GM12878 (cell line): ENCODE measurements at regions not wholly inside any gene's neighbourhood (a gene's known extent, or its start where the extent isn't known, plus 50 kb on each side); places are given as distances from the start of the nearest gene placed in this dataset.

Source experiments
- ATAC-seq: fragments of 200-7000 bp; cut with Tn5 transposase; 3 replicates; pipeline ENCODE4 v1.9.1; 2020; ENCODE audit warnings: mild to moderate bottlenecking, moderate library complexity
- BruUV-seq: library from RNA; stranded (reverse); fragments of 400-500 nt; replicated peaks from 2 replicates; lab custom pipeline; 2021; lab: Mats Ljungman, UMichigan
- CTCF ChIA-PET: fragments of 300-600 bp; sonication (Branson Sonifier 250); formaldehyde crosslinking; extraction: SDS; loops from one replicate; lab custom pipeline; 2021; ENCODE audit warnings: inconsistent platforms; lab: Yijun Ruan, JAX
- POLR2A ChIA-PET: fragments of 350-600 bp; formaldehyde crosslinking; extraction: SDS; loops from one replicate; lab custom pipeline; 2021; ENCODE audit warnings: inconsistent platforms; lab: Charles Lee
- RAD21 ChIA-PET: fragments of 300-600 bp; sonication (Branson Sonifier 250); formaldehyde crosslinking; loops from one replicate; lab custom pipeline; 2023; ENCODE audit warnings: antibody characterized with exemption; ENCODE audit not compliant: unreplicated experiment; lab: Charles Lee
- SMC1A ChIA-PET: fragments of 300-600 bp; sonication (Branson Sonifier 250); formaldehyde crosslinking; loops from one replicate; lab custom pipeline; 2023; ENCODE audit not compliant: unreplicated experiment, uncharacterized antibody; lab: Charles Lee
- DNase-seq: peaks from one replicate; pipeline ENCODE4 v3.0.0-alpha.2; 2011; ENCODE audit warnings: low read depth, low spot score
- FAIRE-seq: peaks from 3 replicates; lab custom pipeline; 2011; peaks lifted over from hg19 to GRCh38; lab: Jason Lieb, UNC
- H2AFZ ChIP-seq: 2 replicates; pipeline ENCODE4 v1.6.0; 2011; ENCODE audit warnings: low read depth, low read length, control low read depth; ENCODE audit not compliant: control insufficient read depth
- H3K27ac ChIP-seq: 2 replicates; pipeline ENCODE4 v1.5.1; 2011; ENCODE audit warnings: control low read depth; ENCODE audit not compliant: control insufficient read depth, insufficient read depth
- H3K27me3 ChIP-seq, 2 experiments: replicated peaks in 1 of 2; 2 replicates each; pipeline versions ENCODE4 v1.6.0 to v1.6.1; 2011; ENCODE audit warnings: low read length in 1 of 2; ENCODE audit not compliant: control insufficient read depth in 2 of 2, insufficient read depth in 2 of 2
- H3K36me3 ChIP-seq, 2 experiments: 2 replicates each; pipeline ENCODE4 v1.5.1; 2011; ENCODE audit warnings: low read length in 1 of 2; ENCODE audit not compliant: control insufficient read depth in 2 of 2, insufficient read depth in 2 of 2
- H3K4me1 ChIP-seq: 2 replicates; pipeline ENCODE4 v1.6.1; 2011; ENCODE audit warnings: mild to moderate bottlenecking, low read length, moderate library complexity, mixed read lengths; ENCODE audit not compliant: control insufficient read depth, insufficient read depth
- H3K4me2 ChIP-seq: 2 replicates; pipeline ENCODE4 v1.6.0; 2011; ENCODE audit warnings: control low read depth; ENCODE audit not compliant: control insufficient read depth, insufficient read depth
- H3K4me3 ChIP-seq: fragments of 200-600 bp; sonication (generic); 2 replicates; pipeline ENCODE4 v1.5.1; 2016
- H3K79me2 ChIP-seq: 2 replicates; pipeline ENCODE4 v1.6.0; 2011; ENCODE audit warnings: low read length; ENCODE audit not compliant: control insufficient read depth, insufficient read depth
- H3K9ac ChIP-seq: 2 replicates; pipeline ENCODE4 v1.8.0; 2011; ENCODE audit warnings: low read length, control low read depth, mixed read lengths; ENCODE audit not compliant: control insufficient read depth, insufficient read depth
- H3K9me3 ChIP-seq: replicated peaks from 3 replicates; pipeline ENCODE4 v1.5.1; 2011; ENCODE audit warnings: mild to moderate bottlenecking, low read length; ENCODE audit not compliant: control insufficient read depth, insufficient read depth
- H4K20me1 ChIP-seq: 2 replicates; pipeline ENCODE4 v1.6.0; 2011; ENCODE audit not compliant: control insufficient read depth, insufficient read depth
- EED ChIP-seq: sonication (generic); IDR thresholded peaks from 2 replicates; pipeline ENCODE4 v1.6.1; 2016; ENCODE audit warnings: antibody characterized with exemption, low read depth
- HDAC6 ChIP-seq: fragments of 200-600 bp; sonication (generic); IDR thresholded peaks from one replicate; pipeline ENCODE4 v1.8.0; 2017; ENCODE audit warnings: antibody characterized with exemption; ENCODE audit not compliant: unreplicated experiment
- MXI1 ChIP-seq: fragments of 150-350 bp; IDR thresholded peaks from 2 replicates; pipeline ENCODE4 v1.6.1; 2011; ENCODE audit warnings: low read depth, mild to moderate bottlenecking, inconsistent platforms, low read length, improper control_type of control experiment
- MYB ChIP-seq: fragments of 150-350 bp; IDR thresholded peaks from 2 replicates; pipeline ENCODE4 v1.6.1; 2014; ENCODE audit warnings: mild to moderate bottlenecking, low read depth, low read length, borderline replicate concordance
- NFXL1 ChIP-seq: fragments of 450-650 bp; IDR thresholded peaks from 2 replicates; pipeline ENCODE4 v1.6.1; 2017; ENCODE audit warnings: antibody characterized with exemption, mild to moderate bottlenecking, borderline replicate concordance
- RB1 ChIP-seq: fragments of 450-650 bp; formaldehyde crosslinking; IDR thresholded peaks from 2 replicates; pipeline ENCODE4 v1.6.1; 2017; ENCODE audit warnings: mild to moderate bottlenecking, borderline replicate concordance
- RUNX3 ChIP-seq: IDR thresholded peaks from 2 replicates; pipeline ENCODE4 v1.6.1; 2012; ENCODE audit warnings: low read length, inconsistent platforms
- SMAD1 ChIP-seq: fragments of 450-650 bp; IDR thresholded peaks from 2 replicates; pipeline ENCODE4 v1.6.1; 2018; ENCODE audit warnings: mild to moderate bottlenecking, low read depth; ENCODE audit not compliant: partially characterized antibody
- SP1 ChIP-seq: IDR thresholded peaks from one replicate; pipeline ENCODE4 v1.6.1; 2011; ENCODE audit warnings: low read depth, low read length
- SPI1 ChIP-seq: IDR thresholded peaks from 2 replicates; pipeline ENCODE4 v1.6.1; 2011; ENCODE audit warnings: low read depth, mild to moderate bottlenecking, low read length, moderate library complexity, borderline replicate concordance; ENCODE audit not compliant: insufficient read depth
- WGBS: methylation state at CpG from one replicate; pipeline ENCODE4 v1.1.6; 2016; ENCODE audit warnings: low lambda C conversion rate; ENCODE audit not compliant: insufficient replicate concordance, insufficient coverage; ENCODE audit errors: missing lambda C conversion rate; 5-methylcytosine and 5-hydroxymethylcytosine counted together
- in situ Hi-C: fragments of 300-500 bp; cut with MboI; formaldehyde crosslinking; loops from 9 replicates; pipeline ENCODE4 v1.14.3; 2018; ENCODE audit warnings: mixed read lengths
- intact Hi-C: fragments of 100-400 bp; cut with micrococcal nuclease; formaldehyde crosslinking; loops from one replicate; pipeline ENCODE4 v1.14.2; 2022; ENCODE audit not compliant: unreplicated experiment
- TF ChIP-seq, protein P1 (sequence below): IDR thresholded peaks from 2 replicates; pipeline ENCODE4 v1.6.1; 2012; ENCODE audit warnings: improper control_type of control experiment, low read depth, low read length; ENCODE audit not compliant: insufficient replicate concordance

- TF ChIP-seq EED (no peak), RUNX3 (no peak), SMAD1 (no peak), MYB (no peak), MXI1 (no peak), SP1 (no peak)
Observed at GRCh38 chr4:134952775-134953174, 751.2 kb upstream of the PABPC4L start (continued).

GRCh38 chr4:134952305-134952704, 750.7 kb upstream of the PABPC4L start:
- H3K4me3 ChIP-seq = no peak overlapping the region
- BruUV-seq = no TSS peak
- H3K27me3 ChIP-seq = no peaks in the 10 kb centered on the region
- ChIA-PET CTCF (no interaction called here), SMC1A (no interaction called here), POLR2A (no interaction called here), RAD21 (no interaction called here)
- no peak overlapping the region for H3K27ac ChIP-seq
- H2AFZ ChIP-seq = no peak overlapping the region
- no peaks in the 10 kb centered on the region for H3K9me3 ChIP-seq
- H3K4me2 ChIP-seq = no peak overlapping the region
- H3K4me1 ChIP-seq = no peaks in the 10 kb centered on the region
- DNase-seq = no peak
- intact Hi-C loops = no loop called here
- in situ Hi-C loops = no loop called here
- TF ChIP-seq HDAC6 (no peak), SPI1 (no peak), RB1 (no peak), NFXL1 (no peak)
- TF ChIP-seq, protein P1, sequence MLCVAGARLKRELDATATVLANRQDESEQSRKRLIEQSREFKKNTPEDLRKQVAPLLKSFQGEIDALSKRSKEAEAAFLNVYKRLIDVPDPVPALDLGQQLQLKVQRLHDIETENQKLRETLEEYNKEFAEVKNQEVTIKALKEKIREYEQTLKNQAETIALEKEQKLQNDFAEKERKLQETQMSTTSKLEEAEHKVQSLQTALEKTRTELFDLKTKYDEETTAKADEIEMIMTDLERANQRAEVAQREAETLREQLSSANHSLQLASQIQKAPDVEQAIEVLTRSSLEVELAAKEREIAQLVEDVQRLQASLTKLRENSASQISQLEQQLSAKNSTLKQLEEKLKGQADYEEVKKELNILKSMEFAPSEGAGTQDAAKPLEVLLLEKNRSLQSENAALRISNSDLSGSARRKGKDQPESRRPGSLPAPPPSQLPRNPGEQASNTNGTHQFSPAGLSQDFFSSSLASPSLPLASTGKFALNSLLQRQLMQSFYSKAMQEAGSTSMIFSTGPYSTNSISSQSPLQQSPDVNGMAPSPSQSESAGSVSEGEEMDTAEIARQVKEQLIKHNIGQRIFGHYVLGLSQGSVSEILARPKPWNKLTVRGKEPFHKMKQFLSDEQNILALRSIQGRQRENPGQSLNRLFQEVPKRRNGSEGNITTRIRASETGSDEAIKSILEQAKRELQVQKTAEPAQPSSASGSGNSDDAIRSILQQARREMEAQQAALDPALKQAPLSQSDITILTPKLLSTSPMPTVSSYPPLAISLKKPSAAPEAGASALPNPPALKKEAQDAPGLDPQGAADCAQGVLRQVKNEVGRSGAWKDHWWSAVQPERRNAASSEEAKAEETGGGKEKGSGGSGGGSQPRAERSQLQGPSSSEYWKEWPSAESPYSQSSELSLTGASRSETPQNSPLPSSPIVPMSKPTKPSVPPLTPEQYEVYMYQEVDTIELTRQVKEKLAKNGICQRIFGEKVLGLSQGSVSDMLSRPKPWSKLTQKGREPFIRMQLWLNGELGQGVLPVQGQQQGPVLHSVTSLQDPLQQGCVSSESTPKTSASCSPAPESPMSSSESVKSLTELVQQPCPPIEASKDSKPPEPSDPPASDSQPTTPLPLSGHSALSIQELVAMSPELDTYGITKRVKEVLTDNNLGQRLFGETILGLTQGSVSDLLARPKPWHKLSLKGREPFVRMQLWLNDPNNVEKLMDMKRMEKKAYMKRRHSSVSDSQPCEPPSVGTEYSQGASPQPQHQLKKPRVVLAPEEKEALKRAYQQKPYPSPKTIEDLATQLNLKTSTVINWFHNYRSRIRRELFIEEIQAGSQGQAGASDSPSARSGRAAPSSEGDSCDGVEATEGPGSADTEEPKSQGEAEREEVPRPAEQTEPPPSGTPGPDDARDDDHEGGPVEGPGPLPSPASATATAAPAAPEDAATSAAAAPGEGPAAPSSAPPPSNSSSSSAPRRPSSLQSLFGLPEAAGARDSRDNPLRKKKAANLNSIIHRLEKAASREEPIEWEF = no peak
- H4K20me1 ChIP-seq = no peaks in the 10 kb centered on the region
- 31% methylated on average over 13 of the region's 13 CpGs for WGBS
- H3K79me2 ChIP-seq = no peaks in the 10 kb centered on the region
- FAIRE-seq = no peak
- ATAC-seq = no peak
- H3K36me3 ChIP-seq = no peaks in the 10 kb centered on the region
- no peak overlapping the region for H3K9ac ChIP-seq
